ENCODE measurements at regions not wholly inside any gene's neighbourhood (a gene's known extent, or its start where the extent isn't known, plus 50 kb on each side); places are given as distances from the start of the nearest gene placed in this dataset.

GRCh38 chr10:28796606-28797512 is 119.5 kb downstream of the BAMBI start (continued):
- TF ChIP-seq, protein P1, sequence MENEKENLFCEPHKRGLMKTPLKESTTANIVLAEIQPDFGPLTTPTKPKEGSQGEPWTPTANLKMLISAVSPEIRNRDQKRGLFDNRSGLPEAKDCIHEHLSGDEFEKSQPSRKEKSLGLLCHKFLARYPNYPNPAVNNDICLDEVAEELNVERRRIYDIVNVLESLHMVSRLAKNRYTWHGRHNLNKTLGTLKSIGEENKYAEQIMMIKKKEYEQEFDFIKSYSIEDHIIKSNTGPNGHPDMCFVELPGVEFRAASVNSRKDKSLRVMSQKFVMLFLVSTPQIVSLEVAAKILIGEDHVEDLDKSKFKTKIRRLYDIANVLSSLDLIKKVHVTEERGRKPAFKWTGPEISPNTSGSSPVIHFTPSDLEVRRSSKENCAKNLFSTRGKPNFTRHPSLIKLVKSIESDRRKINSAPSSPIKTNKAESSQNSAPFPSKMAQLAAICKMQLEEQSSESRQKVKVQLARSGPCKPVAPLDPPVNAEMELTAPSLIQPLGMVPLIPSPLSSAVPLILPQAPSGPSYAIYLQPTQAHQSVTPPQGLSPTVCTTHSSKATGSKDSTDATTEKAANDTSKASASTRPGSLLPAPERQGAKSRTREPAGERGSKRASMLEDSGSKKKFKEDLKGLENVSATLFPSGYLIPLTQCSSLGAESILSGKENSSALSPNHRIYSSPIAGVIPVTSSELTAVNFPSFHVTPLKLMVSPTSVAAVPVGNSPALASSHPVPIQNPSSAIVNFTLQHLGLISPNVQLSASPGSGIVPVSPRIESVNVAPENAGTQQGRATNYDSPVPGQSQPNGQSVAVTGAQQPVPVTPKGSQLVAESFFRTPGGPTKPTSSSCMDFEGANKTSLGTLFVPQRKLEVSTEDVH (IDR thresholded peaks at IDR 0.05; ENCODE audit: low read depth, partially characterized antibody): no peak
- TF ChIP-seq YBX1 (IDR thresholded peaks at IDR 0.05): no peak
- TF ChIP-seq ATF1 (CRISPR knock-in tag; IDR thresholded peaks at IDR 0.05): no peak
- peak; percentile 27; the same call in 1 of the 2 replicates for TF ChIP-seq ATF1 (tag; IDR thresholded peaks at IDR 0.05)
- TF ChIP-seq KAT8 (IDR thresholded peaks at IDR 0.05; ENCODE audit: low read depth): no peak
- TF ChIP-seq KDM4B (IDR thresholded peaks at IDR 0.05; ENCODE audit: borderline replicate concordance in 2 of 2, low read depth in 1 of 2): no peak
- TF ChIP-seq JUND (IDR thresholded peaks at IDR 0.05; ENCODE audit: borderline replicate concordance, low read depth, low read length): peak; percentile 93
- TF ChIP-seq JUND (tag; IDR thresholded peaks at IDR 0.05; ENCODE audit: borderline replicate concordance, low read depth, low read length): peak; percentile 68; the same call in 1 of the 3 replicates
- TF ChIP-seq, protein P2, sequence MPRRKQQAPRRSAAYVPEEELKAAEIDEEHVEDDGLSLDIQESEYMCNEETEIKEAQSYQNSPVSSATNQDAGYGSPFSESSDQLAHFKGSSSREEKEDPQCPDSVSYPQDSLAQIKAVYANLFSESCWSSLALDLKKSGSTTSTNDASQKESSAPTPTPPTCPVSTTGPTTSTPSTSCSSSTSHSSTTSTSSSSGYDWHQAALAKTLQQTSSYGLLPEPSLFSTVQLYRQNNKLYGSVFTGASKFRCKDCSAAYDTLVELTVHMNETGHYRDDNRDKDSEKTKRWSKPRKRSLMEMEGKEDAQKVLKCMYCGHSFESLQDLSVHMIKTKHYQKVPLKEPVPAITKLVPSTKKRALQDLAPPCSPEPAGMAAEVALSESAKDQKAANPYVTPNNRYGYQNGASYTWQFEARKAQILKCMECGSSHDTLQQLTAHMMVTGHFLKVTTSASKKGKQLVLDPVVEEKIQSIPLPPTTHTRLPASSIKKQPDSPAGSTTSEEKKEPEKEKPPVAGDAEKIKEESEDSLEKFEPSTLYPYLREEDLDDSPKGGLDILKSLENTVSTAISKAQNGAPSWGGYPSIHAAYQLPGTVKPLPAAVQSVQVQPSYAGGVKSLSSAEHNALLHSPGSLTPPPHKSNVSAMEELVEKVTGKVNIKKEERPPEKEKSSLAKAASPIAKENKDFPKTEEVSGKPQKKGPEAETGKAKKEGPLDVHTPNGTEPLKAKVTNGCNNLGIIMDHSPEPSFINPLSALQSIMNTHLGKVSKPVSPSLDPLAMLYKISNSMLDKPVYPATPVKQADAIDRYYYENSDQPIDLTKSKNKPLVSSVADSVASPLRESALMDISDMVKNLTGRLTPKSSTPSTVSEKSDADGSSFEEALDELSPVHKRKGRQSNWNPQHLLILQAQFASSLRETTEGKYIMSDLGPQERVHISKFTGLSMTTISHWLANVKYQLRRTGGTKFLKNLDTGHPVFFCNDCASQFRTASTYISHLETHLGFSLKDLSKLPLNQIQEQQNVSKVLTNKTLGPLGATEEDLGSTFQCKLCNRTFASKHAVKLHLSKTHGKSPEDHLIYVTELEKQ (CRISPR knock-in tag; IDR thresholded peaks at IDR 0.05): no peak
- TF ChIP-seq, protein P3, sequence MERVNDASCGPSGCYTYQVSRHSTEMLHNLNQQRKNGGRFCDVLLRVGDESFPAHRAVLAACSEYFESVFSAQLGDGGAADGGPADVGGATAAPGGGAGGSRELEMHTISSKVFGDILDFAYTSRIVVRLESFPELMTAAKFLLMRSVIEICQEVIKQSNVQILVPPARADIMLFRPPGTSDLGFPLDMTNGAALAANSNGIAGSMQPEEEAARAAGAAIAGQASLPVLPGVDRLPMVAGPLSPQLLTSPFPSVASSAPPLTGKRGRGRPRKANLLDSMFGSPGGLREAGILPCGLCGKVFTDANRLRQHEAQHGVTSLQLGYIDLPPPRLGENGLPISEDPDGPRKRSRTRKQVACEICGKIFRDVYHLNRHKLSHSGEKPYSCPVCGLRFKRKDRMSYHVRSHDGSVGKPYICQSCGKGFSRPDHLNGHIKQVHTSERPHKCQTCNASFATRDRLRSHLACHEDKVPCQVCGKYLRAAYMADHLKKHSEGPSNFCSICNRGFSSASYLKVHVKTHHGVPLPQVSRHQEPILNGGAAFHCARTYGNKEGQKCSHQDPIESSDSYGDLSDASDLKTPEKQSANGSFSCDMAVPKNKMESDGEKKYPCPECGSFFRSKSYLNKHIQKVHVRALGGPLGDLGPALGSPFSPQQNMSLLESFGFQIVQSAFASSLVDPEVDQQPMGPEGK (CRISPR knock-in tag; IDR thresholded peaks at IDR 0.05; ENCODE audit: borderline replicate concordance): no peak
- no peak for TF ChIP-seq ZNF212 (CRISPR knock-in tag; IDR thresholded peaks at IDR 0.05)
- TF ChIP-seq NCOR1 (IDR thresholded peaks at IDR 0.05): peak; percentile 51
- no peak for TF ChIP-seq CBX3 (IDR thresholded peaks at IDR 0.05; ENCODE audit: borderline replicate concordance in 1 of 2, low read length in 2 of 2)
- TF ChIP-seq, protein P4, sequence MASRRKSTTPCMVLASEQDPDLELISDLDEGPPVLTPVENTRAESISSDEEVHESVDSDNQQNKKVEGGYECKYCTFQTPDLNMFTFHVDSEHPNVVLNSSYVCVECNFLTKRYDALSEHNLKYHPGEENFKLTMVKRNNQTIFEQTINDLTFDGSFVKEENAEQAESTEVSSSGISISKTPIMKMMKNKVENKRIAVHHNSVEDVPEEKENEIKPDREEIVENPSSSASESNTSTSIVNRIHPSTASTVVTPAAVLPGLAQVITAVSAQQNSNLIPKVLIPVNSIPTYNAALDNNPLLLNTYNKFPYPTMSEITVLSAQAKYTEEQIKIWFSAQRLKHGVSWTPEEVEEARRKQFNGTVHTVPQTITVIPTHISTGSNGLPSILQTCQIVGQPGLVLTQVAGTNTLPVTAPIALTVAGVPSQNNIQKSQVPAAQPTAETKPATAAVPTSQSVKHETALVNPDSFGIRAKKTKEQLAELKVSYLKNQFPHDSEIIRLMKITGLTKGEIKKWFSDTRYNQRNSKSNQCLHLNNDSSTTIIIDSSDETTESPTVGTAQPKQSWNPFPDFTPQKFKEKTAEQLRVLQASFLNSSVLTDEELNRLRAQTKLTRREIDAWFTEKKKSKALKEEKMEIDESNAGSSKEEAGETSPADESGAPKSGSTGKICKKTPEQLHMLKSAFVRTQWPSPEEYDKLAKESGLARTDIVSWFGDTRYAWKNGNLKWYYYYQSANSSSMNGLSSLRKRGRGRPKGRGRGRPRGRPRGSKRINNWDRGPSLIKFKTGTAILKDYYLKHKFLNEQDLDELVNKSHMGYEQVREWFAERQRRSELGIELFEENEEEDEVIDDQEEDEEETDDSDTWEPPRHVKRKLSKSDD (conservative IDR thresholded peaks at IDR 0.05; ENCODE audit: low read length): no peak
